ENCODE measurements at regions not wholly inside any gene's neighbourhood (a gene's known extent, or its start where the extent isn't known, plus 50 kb on each side); places are given as distances from the start of the nearest gene placed in this dataset.

DNA sequence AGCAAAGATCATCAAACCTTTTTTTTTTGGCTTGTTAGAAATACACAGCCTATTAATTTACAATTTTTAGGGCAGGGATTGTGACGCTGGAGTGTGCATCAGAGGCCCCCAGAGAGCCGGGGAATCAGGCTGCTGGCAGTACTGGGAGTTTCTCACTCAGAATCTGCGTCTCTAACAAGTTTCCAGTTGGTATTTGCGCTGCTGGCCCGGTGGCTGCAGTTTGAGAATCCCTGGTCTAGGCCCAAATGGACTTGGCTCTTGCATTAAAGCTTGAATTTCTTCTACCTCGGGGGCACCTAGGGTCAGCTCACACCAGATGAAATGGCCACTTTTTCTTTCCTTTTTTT is 150.9 kb upstream of the CIBAR2 start:
- H3K9me3 ChIP-seq (ENCODE audit: control insufficient read depth, low read depth, low read length), result no peaks in the 10 kb centered on the region
- H3K36me3 ChIP-seq (ENCODE audit: control insufficient read depth in 2 of 2, extremely low read depth in 1 of 2, insufficient read depth in 2 of 2, low read length in 2 of 2), result no peaks in the 10 kb centered on the region
- H3K27me3 ChIP-seq (ENCODE audit: control insufficient read depth, extremely low read depth, insufficient read depth, low read length), result peaks cover 6% of the 10 kb centered on the region
- dilution Hi-C loops (cut with MboI; ENCODE audit: extremely low pct_ligation_motif_present, low sequenced_read_pairs), result no loop called here
- FAIRE-seq (no peak), DNase-seq (ENCODE audit: low read depth, low spot score) (no peak)
- H4K20me1 ChIP-seq (ENCODE audit: control insufficient read depth, extremely low read depth, insufficient read depth, low read length), result no peaks in the 10 kb centered on the region
- H3K4me3 ChIP-seq (ENCODE audit: control insufficient read depth in 2 of 3, extremely low read depth in 1 of 3, insufficient read depth in 2 of 3, low read depth in 1 of 3, low read length in 3 of 3), result no peak overlapping the region
- no peak overlapping the region for H2AFZ ChIP-seq (ENCODE audit: control insufficient read depth, low read length)
- TF ChIP-seq EZH2 (IDR thresholded peaks at IDR 0.05; ENCODE audit: low read length), result no peak
- TF ChIP-seq, protein P1, sequence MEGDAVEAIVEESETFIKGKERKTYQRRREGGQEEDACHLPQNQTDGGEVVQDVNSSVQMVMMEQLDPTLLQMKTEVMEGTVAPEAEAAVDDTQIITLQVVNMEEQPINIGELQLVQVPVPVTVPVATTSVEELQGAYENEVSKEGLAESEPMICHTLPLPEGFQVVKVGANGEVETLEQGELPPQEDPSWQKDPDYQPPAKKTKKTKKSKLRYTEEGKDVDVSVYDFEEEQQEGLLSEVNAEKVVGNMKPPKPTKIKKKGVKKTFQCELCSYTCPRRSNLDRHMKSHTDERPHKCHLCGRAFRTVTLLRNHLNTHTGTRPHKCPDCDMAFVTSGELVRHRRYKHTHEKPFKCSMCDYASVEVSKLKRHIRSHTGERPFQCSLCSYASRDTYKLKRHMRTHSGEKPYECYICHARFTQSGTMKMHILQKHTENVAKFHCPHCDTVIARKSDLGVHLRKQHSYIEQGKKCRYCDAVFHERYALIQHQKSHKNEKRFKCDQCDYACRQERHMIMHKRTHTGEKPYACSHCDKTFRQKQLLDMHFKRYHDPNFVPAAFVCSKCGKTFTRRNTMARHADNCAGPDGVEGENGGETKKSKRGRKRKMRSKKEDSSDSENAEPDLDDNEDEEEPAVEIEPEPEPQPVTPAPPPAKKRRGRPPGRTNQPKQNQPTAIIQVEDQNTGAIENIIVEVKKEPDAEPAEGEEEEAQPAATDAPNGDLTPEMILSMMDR (optimal IDR thresholded peaks at IDR 0.05 in 1 of 3, IDR thresholded peaks at IDR 0.05 in 1 of 3, conservative IDR thresholded peaks at IDR 0.05 in 1 of 3; ENCODE audit: extremely low read depth in 1 of 3, insufficient read depth in 2 of 3, low read length in 3 of 3), result no peak
- H3K4me2 ChIP-seq (ENCODE audit: control insufficient read depth, extremely low read depth, insufficient read depth, low read depth, low read length), result no peak overlapping the region
- H3K79me2 ChIP-seq (ENCODE audit: control insufficient read depth, insufficient read depth, low read length), result no peaks in the 10 kb centered on the region
- H3K4me1 ChIP-seq (ENCODE audit: control insufficient read depth, extremely low read depth, insufficient read depth, low read length), result no peaks in the 10 kb centered on the region
- no peak overlapping the region for H3K9ac ChIP-seq (ENCODE audit: control insufficient read depth, extremely low read depth, insufficient read depth, low read length)
- H3K9me1 ChIP-seq (ENCODE audit: control insufficient read depth, extremely low read depth, insufficient read depth, low read length), result no peaks in the 10 kb centered on the region
- no peak overlapping the region for H3K27ac ChIP-seq (ENCODE audit: control insufficient read depth, insufficient read depth, low read length)

DNA sequence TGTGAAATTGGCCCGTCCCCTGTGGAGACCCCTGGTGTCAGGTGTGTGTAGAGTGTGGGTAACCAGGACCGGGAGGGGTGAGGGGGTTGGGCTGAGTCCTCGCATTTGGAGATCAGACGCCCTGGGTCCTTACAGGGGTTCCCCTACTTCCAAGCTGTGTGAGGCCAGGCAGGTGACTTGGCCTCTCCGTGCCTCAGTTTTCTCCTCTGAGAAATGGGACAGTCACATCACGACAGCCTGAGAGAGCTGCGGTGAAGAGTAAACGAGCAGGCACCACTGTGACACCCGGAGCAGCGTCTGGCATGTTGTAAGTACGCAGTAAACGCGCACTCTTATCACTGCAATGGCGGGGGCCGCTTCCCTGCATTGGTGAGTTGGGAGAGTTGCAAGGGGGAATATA is 152.5 kb upstream of the CIBAR2 start:
- H3K36me3 ChIP-seq (ENCODE audit: control insufficient read depth in 2 of 2, extremely low read depth in 1 of 2, insufficient read depth in 2 of 2, low read length in 2 of 2), result no peaks in the 10 kb centered on the region
- no peaks in the 10 kb centered on the region for H4K20me1 ChIP-seq (ENCODE audit: control insufficient read depth, extremely low read depth, insufficient read depth, low read length)
- H3K79me2 ChIP-seq (ENCODE audit: control insufficient read depth, insufficient read depth, low read length), result no peaks in the 10 kb centered on the region
- no peak overlapping the region for H3K9ac ChIP-seq (ENCODE audit: control insufficient read depth, extremely low read depth, insufficient read depth, low read length)
- no peak for TF ChIP-seq EZH2 (IDR thresholded peaks at IDR 0.05; ENCODE audit: low read length)
- TF ChIP-seq, protein P1 (optimal IDR thresholded peaks at IDR 0.05 in 1 of 3, IDR thresholded peaks at IDR 0.05 in 1 of 3, conservative IDR thresholded peaks at IDR 0.05 in 1 of 3; ENCODE audit: extremely low read depth in 1 of 3, insufficient read depth in 2 of 3, low read length in 3 of 3), result no peak
- dilution Hi-C loops (cut with MboI; ENCODE audit: extremely low pct_ligation_motif_present, low sequenced_read_pairs), result no loop called here
- no peak overlapping the region for H3K4me2 ChIP-seq (ENCODE audit: control insufficient read depth, extremely low read depth, insufficient read depth, low read depth, low read length)
- H3K27ac ChIP-seq (ENCODE audit: control insufficient read depth, insufficient read depth, low read length), result no peak overlapping the region
- no peaks in the 10 kb centered on the region for H3K9me1 ChIP-seq (ENCODE audit: control insufficient read depth, extremely low read depth, insufficient read depth, low read length)
- peaks cover 2% of the 10 kb centered on the region for H3K27me3 ChIP-seq (ENCODE audit: control insufficient read depth, extremely low read depth, insufficient read depth, low read length)
- no peak overlapping the region for H3K4me3 ChIP-seq (ENCODE audit: control insufficient read depth in 2 of 3, extremely low read depth in 1 of 3, insufficient read depth in 2 of 3, low read depth in 1 of 3, low read length in 3 of 3)
- no peak for FAIRE-seq
- H3K4me1 ChIP-seq (ENCODE audit: control insufficient read depth, extremely low read depth, insufficient read depth, low read length), result no peaks in the 10 kb centered on the region
- no peaks in the 10 kb centered on the region for H3K9me3 ChIP-seq (ENCODE audit: control insufficient read depth, low read depth, low read length)
- no peak overlapping the region for H2AFZ ChIP-seq (ENCODE audit: control insufficient read depth, low read length)
- DNase-seq (ENCODE audit: low read depth, low spot score), result no peak
